ENCODE measurements at regions not wholly inside any gene's neighbourhood (a gene's known extent, or its start where the extent isn't known, plus 50 kb on each side); places are given as distances from the start of the nearest gene placed in this dataset.

- no peak for DNase-seq
Measured at GRCh38 chr6:4010048-4010447, 68.9 kb downstream of the FAM217A start.

- DNase-seq = no peak
Measured at GRCh38 chr6:4010689-4011090, 68.2 kb downstream of the FAM217A start.

GRCh38 chr6:4012826-4013225 is 66.1 kb downstream of the FAM217A start:
- DNase-seq = no peak

DNA sequence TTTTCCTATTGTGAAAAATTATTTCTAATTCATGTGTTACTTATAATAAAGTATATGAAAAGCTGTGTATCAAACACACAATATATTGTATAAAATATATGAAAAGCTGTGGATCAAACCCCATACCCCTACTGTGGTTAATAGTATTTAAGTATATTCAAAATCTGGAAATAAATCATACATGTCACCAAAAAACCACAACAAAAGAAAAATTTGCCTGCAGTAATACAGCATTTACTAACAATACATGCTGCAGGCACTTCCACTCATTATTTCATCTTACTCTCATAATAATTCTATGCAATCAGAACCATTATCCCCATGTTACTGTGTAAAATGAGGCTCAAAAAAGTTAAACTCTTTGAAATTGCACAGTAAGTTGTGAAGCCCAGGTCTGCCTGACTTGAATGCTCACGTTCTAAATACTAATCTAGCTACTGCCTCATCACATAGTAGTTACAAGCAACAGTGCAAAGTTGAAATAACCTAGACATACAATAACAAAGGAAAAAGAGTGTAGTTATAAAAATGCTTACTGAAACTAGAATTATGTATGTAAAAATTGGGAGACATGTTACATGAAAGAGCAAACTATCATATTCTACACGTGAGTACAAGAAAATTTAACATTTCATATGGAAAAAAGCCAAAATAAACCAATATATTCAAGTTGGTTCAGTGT is 61.7 kb downstream of the FAM217A start:
- no peak for DNase-seq

DNA sequence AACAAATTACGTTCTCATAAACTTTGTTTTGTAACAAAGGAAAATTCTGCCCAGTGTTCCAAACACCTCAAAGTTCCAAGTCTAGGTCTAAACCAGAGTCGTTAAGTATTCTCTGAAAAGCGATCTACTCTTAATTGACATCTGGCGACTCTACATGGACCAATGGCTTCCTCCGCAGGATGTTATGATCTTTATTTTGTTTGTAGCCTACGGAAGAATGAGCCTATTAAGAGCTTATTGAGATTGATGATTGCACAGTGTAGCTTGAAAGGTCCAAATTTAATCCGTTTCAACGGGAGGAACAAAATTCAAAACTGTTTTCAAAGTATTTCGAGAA is 61.1 kb downstream of the FAM217A start:
- DNase-seq = peak; percentile 29

DNA sequence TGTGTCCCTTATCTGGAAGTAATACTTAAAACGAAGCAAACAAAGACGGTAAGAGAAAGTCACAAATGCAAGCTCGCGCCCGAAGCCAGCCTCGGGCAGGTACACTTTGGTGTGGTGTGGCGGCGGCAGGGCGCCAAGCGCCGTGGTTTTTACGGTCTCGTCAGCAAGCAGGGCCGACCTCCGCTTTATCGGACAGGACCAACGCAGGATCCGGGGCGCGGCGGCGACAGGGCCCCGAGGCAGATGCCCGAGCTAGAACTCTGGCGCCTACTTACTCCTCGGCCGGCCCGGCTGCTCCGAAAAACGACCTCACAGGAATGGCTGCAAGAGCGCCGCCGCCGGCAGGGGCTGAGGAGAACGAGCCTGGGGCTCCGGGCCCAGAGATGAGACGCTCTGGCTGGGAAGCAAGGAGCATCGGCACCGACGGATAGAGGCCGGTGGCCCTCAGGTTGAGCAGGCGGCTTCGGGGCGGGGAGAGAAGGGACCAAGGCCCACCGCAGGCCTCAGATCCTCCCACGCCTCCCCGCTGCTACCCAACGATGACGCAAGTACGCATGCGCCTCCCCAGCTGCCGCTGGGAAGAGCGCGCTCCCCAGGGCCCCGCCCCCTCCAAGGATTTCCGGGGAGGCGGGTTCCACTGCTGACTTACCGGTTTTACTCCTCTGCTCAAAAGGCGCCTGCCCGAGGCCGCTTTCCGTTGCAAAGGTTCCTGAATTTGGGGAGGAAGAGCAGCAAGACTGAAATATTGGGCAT is 60.6 kb downstream of the FAM217A start:
- peak; percentile 83 for DNase-seq

Data from NCI-H1092 treated with DMSO at 0.1 percent for 48 hours (cell line).